SK-N-SH (cell line): ENCODE measurements at regions not wholly inside any gene's neighbourhood (a gene's known extent, or its start where the extent isn't known, plus 50 kb on each side); places are given as distances from the start of the nearest gene placed in this dataset.
"Not testable (repeated sequence)": the region's sequence is repeated elsewhere in the genome, so short reads cannot be mapped to it uniquely, and the experiment has no call there.

ENCODE experiments used
- CTCF ChIA-PET: fragments of 300-600, 350-600 bp; formaldehyde crosslinking; extraction: SDS; loops from one replicate; lab custom pipeline; 2021; lab: Yijun Ruan, JAX
- POLR2A ChIA-PET: fragments of 350-600 bp; sonication (Branson Sonifier 250); formaldehyde crosslinking; extraction: SDS; loops from one replicate; lab custom pipeline; 2020; ENCODE audit warnings: antibody characterized with exemption, inconsistent platforms; lab: Yijun Ruan, JAX
- DNase-seq: peaks from one replicate; pipeline ENCODE4 v3.0.0; 2012
- H2AFZ ChIP-seq: fragments of 200-600 bp; sonication (generic); 2 replicates; pipeline ENCODE4 v1.8.1; 2016; ENCODE audit warnings: antibody characterized with exemption, mild to moderate bottlenecking, low read depth
- H3F3A ChIP-seq: fragments of 200-600 bp; sonication (generic); replicated peaks from 2 replicates; pipeline ENCODE3; 2016; ENCODE audit warnings: antibody characterized with exemption, mild to moderate bottlenecking; ENCODE audit not compliant: insufficient read depth
- H3K27ac ChIP-seq, 2 experiments: fragments of 200-500 bp in 1 of 2; fragments of 200-600 bp in 1 of 2; sonication (Bioruptor generic) in 1 of 2; sonication (generic), shearing (Covaris generic) in 1 of 2; 2 replicates each; pipeline versions ENCODE4 v1.5.1 to v1.6.1; 2014 to 2016; ENCODE audit warnings: low read depth in 2 of 2, inconsistent platforms in 1 of 2, low read length in 1 of 2, mild to moderate bottlenecking in 1 of 2, mixed read lengths in 1 of 2
- H3K27me3 ChIP-seq: fragments of 200-600 bp; sonication (generic), shearing (Covaris generic); 2 replicates; pipeline ENCODE4 v1.6.1; 2016; ENCODE audit warnings: mixed run types; ENCODE audit not compliant: insufficient read depth
- H3K36me3 ChIP-seq, 2 experiments: fragments of 200-500 bp in 1 of 2; fragments of 200-600 bp in 1 of 2; sonication (Bioruptor generic) in 1 of 2; sonication (generic) in 1 of 2; replicated peaks in 1 of 2; 2 replicates each; pipeline versions ENCODE3 to v1.5.1; 2014 to 2016; ENCODE audit warnings: low read length in 1 of 2, mild to moderate bottlenecking in 1 of 2; ENCODE audit not compliant: insufficient read depth in 2 of 2, control insufficient read depth in 1 of 2
- H3K4me1 ChIP-seq, 2 experiments: fragments of 200-500 bp in 1 of 2; fragments of 200-600 bp in 1 of 2; sonication (Bioruptor generic) in 1 of 2; sonication (generic), shearing (Covaris generic) in 1 of 2; 2 replicates each; pipeline versions ENCODE4 v1.5.1 to v1.6.1; 2014 to 2016; ENCODE audit warnings: low read depth in 1 of 2, low read length in 1 of 2, mixed run types in 1 of 2; ENCODE audit not compliant: insufficient read depth in 2 of 2, control insufficient read depth in 1 of 2
- H3K4me2 ChIP-seq: fragments of 200-600 bp; sonication (generic), shearing (Covaris generic); 2 replicates; pipeline ENCODE4 v1.6.1; 2017; ENCODE audit warnings: mixed run types
- H3K4me3 ChIP-seq, 2 experiments: fragments of 200-500 bp in 1 of 2; fragments of 200-600 bp in 1 of 2; sonication (Bioruptor generic) in 1 of 2; sonication (generic), shearing (Covaris generic) in 1 of 2; 2 replicates each; pipeline versions ENCODE4 v1.5.1 to v1.8.1; 2014 to 2016; ENCODE audit warnings: low read depth in 2 of 2, inconsistent platforms in 1 of 2, low read length in 1 of 2, mild to moderate bottlenecking in 1 of 2, mixed read lengths in 1 of 2, moderate library complexity in 1 of 2
- H3K79me2 ChIP-seq: fragments of 200-600 bp; sonication (generic); 2 replicates; pipeline ENCODE4 v1.8.1; 2017; ENCODE audit warnings: mild to moderate bottlenecking; ENCODE audit not compliant: insufficient read depth
- H3K9ac ChIP-seq: fragments of 200-600 bp; sonication (generic); 2 replicates; pipeline ENCODE4 v1.6.1; 2017; ENCODE audit warnings: mixed run types
- H3K9me2 ChIP-seq: fragments of 200-600 bp; sonication (generic); 2 replicates; pipeline ENCODE4 v1.6.1; 2017; ENCODE audit warnings: mixed run types
- H3K9me3 ChIP-seq: fragments of 200-600 bp; sonication (generic); 2 replicates; pipeline ENCODE4 v1.6.1; 2017; ENCODE audit warnings: mixed run types, mild to moderate bottlenecking, moderate library complexity
- H4K20me1 ChIP-seq: fragments of 200-600 bp; sonication (generic); 2 replicates; pipeline ENCODE4 v1.6.1; 2017; ENCODE audit warnings: mild to moderate bottlenecking, mixed run types; ENCODE audit not compliant: insufficient read depth
- FOSL2 ChIP-seq: IDR thresholded peaks from 2 replicates; pipeline ENCODE4 v1.4.0; 2012; ENCODE audit warnings: low read depth, mild to moderate bottlenecking, moderate library complexity, borderline replicate concordance
- GABPA ChIP-seq: IDR thresholded peaks from 2 replicates; pipeline ENCODE4 v1.4.0; 2012; ENCODE audit warnings: low read depth, mild to moderate bottlenecking
- RFX5 ChIP-seq: IDR thresholded peaks from 2 replicates; pipeline ENCODE4 v1.6.1; 2012; ENCODE audit warnings: mild to moderate bottlenecking, improper control_type of control experiment, low read length
- TCF12 ChIP-seq: IDR thresholded peaks from 2 replicates; pipeline ENCODE4 v1.4.0; 2012
- TEAD4 ChIP-seq: IDR thresholded peaks from 2 replicates; pipeline ENCODE4 v1.4.0; 2012; ENCODE audit warnings: mild to moderate bottlenecking, borderline replicate concordance; ENCODE audit not compliant: insufficient read depth
- WGBS: methylation state at CpG from one replicate; pipeline ENCODE4 v1.1.6; 2017; ENCODE audit warnings: low lambda C conversion rate; 5-methylcytosine and 5-hydroxymethylcytosine counted together
- TF ChIP-seq, protein P1 (sequence below): IDR thresholded peaks from 2 replicates; pipeline ENCODE4; 2012
- TF ChIP-seq, protein P2 (sequence below): fragments of 200-600 bp; sonication (generic); IDR thresholded peaks from 2 replicates; pipeline ENCODE4 v1.6.1; 2017; ENCODE audit warnings: antibody characterized with exemption, mild to moderate bottlenecking, moderate library complexity
- TF ChIP-seq, protein P3 (sequence below): IDR thresholded peaks from 2 replicates; pipeline ENCODE4 v1.4.0; 2012; ENCODE audit warnings: low read depth, borderline replicate concordance
- TF ChIP-seq, protein P4 (sequence below): IDR thresholded peaks from 2 replicates; pipeline ENCODE4 v1.4.0; 2012; ENCODE audit warnings: low read depth, borderline replicate concordance

DNA sequence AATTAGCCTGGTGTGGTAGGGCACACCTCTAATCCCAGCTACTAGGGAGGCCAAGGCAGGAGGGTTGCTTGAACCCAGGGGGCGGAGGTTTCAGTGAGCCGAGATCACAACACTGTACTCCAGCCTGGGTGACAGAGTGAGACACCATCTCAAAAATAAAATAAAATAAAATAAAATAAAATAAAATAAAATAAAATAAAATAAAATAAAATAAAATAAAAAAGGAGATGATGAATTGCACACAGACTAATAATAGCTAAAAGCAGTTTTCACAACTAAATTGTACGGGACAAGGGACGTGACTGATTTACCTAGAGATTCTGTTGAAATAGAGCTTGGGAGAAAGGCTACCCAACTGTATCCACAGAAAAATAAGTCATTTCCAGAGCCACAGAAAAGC is 1471.3 kb downstream of the CDH11 start:
- Histone ChIP-seq H3K4me2 (no peak overlapping the region), H3K36me3 (no peaks in the 10 kb centered on the region), H2AFZ (no peak overlapping the region), H3K27ac (no peak overlapping the region), H3K27me3 (no peaks in the 10 kb centered on the region), H4K20me1 (no peaks in the 10 kb centered on the region), H3K9me3 (no peaks in the 10 kb centered on the region), H3K4me3 (no peak overlapping the region), H3F3A (no peaks in the 10 kb centered on the region), H3K79me2 (no peaks in the 10 kb centered on the region), H3K9me2 (no peaks in the 10 kb centered on the region), H3K4me1 (no peaks in the 10 kb centered on the region), H3K9ac (no peak overlapping the region)
- TF ChIP-seq FOSL2 (no peak), GABPA (no peak), TEAD4 (no peak), RFX5 (no peak), TCF12 (no peak)
- TF ChIP-seq, protein P1, sequence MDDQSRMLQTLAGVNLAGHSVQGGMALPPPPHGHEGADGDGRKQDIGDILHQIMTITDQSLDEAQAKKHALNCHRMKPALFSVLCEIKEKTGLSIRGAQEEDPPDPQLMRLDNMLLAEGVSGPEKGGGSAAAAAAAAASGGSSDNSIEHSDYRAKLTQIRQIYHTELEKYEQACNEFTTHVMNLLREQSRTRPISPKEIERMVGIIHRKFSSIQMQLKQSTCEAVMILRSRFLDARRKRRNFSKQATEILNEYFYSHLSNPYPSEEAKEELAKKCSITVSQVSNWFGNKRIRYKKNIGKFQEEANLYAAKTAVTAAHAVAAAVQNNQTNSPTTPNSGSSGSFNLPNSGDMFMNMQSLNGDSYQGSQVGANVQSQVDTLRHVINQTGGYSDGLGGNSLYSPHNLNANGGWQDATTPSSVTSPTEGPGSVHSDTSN = no peak
- TF ChIP-seq, protein P2, sequence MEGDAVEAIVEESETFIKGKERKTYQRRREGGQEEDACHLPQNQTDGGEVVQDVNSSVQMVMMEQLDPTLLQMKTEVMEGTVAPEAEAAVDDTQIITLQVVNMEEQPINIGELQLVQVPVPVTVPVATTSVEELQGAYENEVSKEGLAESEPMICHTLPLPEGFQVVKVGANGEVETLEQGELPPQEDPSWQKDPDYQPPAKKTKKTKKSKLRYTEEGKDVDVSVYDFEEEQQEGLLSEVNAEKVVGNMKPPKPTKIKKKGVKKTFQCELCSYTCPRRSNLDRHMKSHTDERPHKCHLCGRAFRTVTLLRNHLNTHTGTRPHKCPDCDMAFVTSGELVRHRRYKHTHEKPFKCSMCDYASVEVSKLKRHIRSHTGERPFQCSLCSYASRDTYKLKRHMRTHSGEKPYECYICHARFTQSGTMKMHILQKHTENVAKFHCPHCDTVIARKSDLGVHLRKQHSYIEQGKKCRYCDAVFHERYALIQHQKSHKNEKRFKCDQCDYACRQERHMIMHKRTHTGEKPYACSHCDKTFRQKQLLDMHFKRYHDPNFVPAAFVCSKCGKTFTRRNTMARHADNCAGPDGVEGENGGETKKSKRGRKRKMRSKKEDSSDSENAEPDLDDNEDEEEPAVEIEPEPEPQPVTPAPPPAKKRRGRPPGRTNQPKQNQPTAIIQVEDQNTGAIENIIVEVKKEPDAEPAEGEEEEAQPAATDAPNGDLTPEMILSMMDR = no peak
- TF ChIP-seq, protein P3, sequence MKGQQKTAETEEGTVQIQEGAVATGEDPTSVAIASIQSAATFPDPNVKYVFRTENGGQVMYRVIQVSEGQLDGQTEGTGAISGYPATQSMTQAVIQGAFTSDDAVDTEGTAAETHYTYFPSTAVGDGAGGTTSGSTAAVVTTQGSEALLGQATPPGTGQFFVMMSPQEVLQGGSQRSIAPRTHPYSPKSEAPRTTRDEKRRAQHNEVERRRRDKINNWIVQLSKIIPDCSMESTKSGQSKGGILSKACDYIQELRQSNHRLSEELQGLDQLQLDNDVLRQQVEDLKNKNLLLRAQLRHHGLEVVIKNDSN = no peak
- TF ChIP-seq, protein P4, sequence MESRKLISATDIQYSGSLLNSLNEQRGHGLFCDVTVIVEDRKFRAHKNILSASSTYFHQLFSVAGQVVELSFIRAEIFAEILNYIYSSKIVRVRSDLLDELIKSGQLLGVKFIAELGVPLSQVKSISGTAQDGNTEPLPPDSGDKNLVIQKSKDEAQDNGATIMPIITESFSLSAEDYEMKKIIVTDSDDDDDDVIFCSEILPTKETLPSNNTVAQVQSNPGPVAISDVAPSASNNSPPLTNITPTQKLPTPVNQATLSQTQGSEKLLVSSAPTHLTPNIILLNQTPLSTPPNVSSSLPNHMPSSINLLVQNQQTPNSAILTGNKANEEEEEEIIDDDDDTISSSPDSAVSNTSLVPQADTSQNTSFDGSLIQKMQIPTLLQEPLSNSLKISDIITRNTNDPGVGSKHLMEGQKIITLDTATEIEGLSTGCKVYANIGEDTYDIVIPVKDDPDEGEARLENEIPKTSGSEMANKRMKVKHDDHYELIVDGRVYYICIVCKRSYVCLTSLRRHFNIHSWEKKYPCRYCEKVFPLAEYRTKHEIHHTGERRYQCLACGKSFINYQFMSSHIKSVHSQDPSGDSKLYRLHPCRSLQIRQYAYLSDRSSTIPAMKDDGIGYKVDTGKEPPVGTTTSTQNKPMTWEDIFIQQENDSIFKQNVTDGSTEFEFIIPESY = no peak
- no peak for DNase-seq
- WGBS = 80% methylated on average over 4 of the region's 4 CpGs
- POLR2A ChIA-PET = no interaction called here
- CTCF ChIA-PET = no interaction called here

DNA sequence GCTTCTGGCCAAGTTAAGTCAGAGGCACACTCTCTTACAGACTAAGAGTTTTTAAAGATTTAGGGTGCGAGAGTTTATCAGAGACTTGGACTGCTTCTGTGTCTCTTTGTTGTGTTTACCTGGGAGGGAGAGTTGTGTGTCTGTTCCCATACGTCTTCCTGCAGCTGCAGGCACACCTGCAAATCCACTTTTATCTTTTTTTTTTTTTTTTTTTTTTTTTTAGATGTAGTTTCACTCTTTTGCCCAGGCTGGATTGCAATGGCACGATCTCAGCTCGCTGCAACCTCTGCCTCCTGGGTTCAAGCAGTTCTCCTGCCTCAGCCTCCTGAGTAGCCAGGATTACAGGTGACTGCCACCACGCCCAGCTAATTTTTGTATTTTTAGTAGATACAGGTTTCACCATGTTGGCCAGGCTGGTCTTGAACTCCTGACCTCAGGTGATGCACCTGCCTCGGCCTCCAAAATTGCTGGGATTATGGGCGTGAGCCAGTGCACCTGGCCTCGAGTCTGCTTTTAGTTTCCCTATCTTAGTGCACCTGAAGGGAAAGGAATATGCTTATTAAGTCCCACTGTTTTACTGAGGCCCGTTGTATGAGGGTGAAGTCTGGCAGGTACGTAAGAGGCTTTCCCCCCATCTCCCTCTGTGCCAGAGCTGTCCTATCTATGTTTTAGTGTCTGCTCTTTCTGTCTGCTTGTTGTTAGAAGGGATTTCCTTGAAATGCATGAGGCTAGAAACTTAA is 1488.0 kb downstream of the CDH11 start:
- WGBS = 44% methylated on average over 10 of the region's 10 CpGs
- H3K79me2 ChIP-seq, POLR2A ChIA-PET, H3F3A ChIP-seq, H3K4me3 ChIP-seq, CTCF ChIA-PET, H3K4me1 ChIP-seq, H2AFZ ChIP-seq, H3K27me3 ChIP-seq, H4K20me1 ChIP-seq, H3K27ac ChIP-seq, H3K9me2 ChIP-seq, H3K9me3 ChIP-seq, DNase-seq, H3K36me3 ChIP-seq, H3K9ac ChIP-seq, H3K4me2 ChIP-seq: not testable (repeated sequence)
